HG02973 (cell line): ENCODE measurements at regions not wholly inside any gene's neighbourhood (a gene's known extent, or its start where the extent isn't known, plus 50 kb on each side); places are given as distances from the start of the nearest gene placed in this dataset.
"Not testable (repeated sequence)": the region's sequence is repeated elsewhere in the genome, so short reads cannot be mapped to it uniquely, and the experiment has no call there.

ENCODE experiments used
- ATAC-seq: cut with Tn5 transposase; IDR thresholded peaks from one replicate; pipeline ENCODE4 v1.9.1; 2021; ENCODE audit warnings: moderate library complexity; ENCODE audit not compliant: unreplicated experiment

DNA sequence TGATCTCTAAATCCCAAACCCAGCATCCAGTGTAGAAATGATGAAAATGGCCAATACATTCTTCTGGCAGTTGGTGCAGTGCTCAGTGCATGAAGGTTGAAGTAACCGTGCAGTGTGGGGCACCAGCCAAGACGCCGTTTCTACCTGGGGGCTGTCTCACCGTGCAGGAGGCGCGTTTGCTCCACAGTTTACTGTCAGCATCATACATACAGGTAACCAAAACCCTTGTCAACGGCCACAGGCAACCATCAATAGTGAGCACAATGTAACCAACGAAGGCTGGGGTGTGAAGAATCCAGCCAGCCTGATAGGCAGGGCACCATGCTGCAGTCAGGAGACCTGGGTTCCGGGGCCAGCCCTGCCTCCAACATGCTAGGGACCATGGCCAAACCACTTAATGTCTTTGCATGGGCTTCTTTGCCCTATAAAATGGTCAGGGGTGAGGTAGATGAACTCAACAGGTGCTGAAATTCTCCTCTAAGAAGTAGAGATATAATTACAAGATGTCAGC lies 127.5 kb upstream of the ID2 start:
- ATAC-seq, result no peak

DNA sequence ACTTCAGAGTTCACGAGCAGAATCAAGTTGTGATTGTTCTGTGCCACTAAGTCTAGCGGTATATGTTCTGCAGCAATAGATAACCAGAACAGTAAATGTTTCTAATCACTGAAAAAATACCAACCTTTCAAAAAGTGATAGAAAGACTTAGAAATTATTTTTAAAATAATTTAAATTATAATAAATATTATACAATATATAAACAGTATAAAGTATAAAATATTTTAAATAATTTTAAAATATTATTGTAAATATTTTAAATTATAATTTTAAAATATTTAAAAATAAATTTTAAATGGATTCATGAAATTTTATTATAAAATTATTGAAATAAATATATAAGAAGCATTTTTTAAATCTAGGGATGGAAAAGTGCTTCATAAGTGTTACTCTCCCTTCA lies 126.3 kb upstream of the ID2 start:
- ATAC-seq, result no peak

DNA sequence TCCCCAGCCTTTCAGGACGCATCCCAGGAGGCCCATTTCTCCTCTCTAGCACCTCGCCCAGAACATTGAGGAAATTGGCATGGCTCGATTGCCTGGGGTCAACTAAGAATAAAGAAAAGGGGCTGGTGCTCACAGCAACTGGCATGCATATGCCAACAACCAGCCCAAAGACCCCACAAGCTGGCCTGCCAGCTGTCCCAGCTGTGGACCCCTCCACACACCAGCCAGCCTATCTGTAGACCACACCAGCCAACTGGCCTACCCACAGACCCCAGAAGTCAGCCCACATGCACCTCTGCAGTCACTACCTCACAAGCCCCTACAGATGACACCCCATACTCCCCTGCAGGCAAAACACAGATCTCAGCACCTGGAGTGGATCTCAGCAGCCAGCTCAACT lies 123.8 kb upstream of the ID2 start:
- no peak for ATAC-seq

DNA sequence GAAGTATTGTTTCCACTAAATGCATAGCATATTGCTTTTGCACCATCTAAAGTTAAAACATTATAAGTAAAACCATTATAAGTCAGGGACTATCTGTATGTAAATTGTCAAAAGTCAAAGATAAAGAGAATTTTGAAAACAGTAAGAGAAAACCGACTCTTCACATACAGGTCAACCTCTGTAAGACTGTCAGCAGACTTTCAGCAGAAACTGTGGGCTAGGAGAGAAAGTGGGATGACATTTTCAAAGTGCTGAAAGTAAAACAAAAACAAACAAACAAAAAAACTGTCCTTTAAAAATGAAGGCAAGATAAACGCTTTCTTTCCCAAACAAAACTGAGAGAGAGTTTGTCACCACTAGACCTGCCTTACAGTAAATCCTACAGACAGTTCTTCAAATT lies 122.9 kb upstream of the ID2 start:
- ATAC-seq, result no peak

DNA sequence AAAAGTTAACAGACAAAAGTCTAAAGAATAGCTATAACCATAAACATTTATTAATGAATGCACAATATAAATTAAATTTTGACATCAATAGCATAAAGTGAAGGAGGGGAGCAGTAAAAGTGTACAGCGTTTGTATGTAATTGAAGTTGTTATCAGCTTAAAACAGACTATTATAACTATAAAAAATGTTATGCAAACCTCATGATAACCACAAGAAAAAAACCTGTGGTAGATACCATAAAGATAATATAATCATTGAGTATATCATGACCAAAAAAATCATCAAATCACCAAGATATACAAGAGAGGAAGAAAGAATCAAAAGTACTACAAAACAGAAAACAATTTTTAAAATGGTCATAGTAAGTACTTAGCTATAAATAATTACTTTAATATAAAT lies 122.1 kb upstream of the ID2 start:
- no peak for ATAC-seq

DNA sequence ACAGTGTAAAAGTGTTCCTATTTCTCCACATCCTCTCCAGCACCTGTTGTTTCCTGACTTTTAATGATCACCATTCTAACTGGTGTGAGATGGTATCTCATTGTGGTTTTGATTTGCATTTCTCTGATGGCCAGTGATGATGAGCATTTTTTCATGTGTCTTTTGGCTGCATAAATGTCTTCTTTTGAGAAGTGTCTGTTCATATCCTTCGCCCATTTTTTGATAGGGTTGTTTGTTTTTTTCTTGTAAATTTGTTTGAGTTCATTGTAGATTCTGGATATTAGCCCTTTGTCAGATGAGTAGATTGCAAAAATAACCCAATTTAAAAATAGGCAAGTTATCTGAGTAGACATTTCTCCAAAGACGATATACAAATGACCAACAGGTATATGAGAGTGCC lies 120.2 kb upstream of the ID2 start:
- ATAC-seq, result not testable (repeated sequence)

DNA sequence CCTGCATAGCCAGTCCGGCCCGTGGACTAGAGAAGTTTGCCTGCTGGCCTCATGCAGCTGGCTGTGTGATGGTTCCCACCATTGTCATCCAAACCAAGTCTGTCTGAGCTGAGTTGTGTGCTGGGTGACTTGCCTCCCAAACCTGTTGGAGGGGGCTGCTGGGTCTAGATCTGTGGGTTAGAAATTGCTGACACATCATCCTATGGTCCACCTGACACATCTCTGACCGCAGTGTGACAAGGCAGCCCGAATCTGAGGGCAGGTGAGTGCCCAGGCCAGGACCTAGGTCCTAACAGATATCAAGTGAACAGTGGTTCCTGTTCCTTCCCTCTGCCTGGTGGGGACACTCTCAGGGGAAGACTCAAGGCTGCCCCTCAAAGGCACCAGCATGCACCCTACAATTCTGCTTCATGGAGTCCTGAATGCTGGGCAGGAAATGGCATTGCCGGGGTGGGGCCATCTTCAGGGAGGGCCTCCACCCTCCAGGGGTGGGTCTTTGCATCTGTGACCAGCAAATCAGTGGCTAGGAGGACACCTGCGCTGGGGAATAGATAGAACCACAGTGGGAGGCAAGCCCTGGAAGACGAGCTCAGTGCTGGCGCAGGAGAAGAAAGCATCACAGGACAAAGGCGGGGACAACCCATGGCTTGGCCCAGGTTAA lies 117.9 kb upstream of the ID2 start:
- no peak for ATAC-seq

DNA sequence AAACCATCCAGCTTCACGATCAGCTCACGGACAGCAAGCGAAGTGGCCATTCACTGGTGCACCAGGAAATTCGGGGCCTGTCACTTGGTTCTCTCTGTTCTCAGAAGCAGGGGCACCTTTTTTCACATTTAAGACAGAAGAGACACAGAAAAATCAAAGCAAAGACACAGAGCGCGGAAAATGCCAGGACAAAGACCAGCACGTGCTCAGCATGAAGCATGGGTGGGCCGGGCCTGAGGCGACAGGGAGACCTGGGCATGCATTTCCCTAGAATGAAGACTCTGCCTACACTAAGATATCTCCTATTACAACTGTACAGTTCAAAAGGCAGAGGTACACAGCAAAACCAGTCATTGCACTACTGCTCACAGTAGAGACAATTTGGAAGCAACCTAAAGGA lies 117.4 kb upstream of the ID2 start:
- no peak for ATAC-seq

DNA sequence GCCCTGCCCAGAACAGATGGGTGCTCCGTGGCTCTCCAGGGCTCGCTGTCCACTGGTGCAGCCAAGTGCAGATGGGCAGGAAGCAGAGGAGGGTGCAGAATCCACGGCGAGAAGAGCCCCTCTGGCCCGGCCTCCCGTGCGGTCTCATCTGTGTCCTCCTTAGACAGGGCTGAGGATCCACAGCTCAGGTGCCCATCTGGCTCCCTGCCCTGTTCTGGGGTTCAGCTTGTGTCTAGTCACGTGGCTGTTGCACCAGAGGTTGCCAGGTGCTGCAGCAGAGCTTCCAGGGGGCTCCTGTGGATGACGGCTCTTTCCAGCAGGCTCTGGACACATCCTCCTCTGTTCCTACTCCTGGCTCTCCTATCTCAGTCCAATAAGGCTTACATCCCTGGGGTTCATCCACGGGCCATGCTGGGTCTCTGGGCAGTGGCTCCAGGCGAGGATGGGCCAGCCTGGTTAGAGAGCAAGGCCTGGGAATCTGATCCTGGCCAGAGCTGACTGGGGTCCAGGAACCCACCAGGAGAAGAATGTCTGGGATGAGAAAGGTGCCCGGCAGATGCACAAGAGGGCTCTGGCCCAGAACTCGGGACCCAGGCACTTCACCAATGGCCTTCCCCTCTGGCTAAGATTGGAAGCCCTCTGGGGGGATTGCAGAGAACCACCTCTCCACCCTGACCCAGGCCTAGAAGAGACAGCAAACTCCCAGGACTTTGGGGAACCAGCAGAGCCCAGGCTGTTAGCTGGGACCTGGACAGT lies 116.3 kb upstream of the ID2 start:
- no peak for ATAC-seq

DNA sequence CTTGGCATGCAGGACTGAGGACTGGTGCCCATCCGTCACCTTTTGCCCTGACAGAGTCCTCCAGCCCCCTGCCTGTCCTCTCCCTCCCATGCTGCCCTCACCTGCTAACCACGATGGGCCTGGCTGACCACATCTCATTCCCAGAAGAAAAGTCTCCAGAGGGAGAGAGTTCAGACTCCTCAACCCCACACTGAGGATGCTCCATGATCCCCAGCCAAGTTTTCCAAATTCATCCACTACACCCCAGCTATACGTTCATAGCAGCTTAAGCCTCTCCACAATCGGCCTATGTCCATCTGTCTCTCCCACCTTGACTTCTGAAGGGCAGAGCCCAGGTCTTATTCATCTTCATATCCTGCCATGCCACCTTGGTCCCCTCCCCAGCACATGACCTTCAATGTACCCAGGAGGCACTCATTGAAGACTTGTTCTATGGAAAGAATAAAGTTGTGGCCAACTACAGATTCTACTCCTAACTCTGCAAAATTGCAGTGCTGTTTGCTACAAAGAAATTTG lies 115.6 kb upstream of the ID2 start:
- no peak for ATAC-seq

DNA sequence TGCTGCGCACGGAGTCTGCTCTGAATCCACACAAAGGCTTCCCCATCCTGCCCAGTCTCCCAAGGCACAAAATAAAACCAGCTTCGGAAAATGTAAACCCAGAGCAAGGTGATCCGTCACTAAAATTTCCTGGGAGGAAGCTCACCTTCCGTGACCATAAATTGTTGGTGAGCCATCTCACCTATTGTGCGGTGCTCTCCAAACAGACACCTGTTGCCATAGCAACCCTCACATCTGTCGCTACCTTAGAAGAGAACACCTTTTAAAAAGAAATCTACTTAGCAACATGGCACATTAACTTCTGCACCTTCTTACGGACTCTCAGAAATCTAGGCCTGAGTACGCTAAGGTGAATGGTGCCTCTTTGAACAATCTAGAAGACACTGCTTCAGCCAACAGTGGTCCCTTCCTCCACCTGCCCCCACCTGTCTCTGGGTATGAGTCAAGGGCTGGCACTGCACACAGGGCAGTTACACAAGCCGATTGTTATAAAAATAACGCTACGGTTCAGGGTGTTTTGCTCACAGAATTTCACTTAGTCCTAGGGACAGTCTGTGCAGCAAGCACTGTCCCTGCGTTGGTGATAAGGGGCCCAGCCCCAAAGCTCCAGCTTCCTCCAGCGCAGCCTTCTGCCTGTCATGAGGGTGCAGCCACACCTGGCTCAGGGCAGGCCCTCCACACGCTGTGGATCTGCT lies 114.9 kb upstream of the ID2 start:
- ATAC-seq, result no peak

DNA sequence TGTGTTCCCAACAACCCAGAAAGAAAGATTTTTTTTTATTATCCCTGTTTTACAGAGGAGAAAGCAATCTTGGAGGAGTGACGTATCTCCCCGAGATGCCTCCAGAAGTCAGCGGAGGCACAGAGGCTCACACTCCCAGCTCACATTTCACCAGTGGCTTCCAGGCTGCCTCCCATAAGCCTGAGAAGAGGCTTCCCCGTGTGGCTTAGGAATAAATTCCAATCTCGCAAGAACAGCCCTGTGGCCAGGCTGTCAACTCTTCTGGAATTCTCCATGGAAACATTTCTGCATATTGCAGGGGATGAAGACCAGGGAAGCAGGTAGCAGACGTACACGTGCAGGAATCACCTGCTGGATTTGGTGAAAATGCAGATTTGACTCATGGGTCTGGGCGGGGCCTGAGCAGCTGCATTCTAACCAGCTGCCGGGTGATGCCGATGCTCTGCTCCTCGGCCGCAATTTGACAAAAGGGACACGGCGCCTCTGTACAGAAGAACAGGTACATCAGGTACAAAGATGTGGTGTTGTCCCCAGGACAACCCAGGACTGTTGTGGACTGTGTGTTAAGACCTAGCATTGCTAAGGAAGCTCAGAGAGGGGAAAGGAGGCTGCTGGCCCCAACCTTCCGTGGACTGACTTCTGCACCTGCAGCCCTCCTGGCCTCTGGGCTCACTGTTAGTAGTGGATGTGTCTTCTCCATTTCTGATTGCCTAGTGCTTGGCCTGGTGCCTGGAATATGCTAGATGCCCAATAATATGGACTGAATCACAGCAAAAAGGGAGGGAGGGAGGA lies 114.2 kb upstream of the ID2 start:
- no peak for ATAC-seq

DNA sequence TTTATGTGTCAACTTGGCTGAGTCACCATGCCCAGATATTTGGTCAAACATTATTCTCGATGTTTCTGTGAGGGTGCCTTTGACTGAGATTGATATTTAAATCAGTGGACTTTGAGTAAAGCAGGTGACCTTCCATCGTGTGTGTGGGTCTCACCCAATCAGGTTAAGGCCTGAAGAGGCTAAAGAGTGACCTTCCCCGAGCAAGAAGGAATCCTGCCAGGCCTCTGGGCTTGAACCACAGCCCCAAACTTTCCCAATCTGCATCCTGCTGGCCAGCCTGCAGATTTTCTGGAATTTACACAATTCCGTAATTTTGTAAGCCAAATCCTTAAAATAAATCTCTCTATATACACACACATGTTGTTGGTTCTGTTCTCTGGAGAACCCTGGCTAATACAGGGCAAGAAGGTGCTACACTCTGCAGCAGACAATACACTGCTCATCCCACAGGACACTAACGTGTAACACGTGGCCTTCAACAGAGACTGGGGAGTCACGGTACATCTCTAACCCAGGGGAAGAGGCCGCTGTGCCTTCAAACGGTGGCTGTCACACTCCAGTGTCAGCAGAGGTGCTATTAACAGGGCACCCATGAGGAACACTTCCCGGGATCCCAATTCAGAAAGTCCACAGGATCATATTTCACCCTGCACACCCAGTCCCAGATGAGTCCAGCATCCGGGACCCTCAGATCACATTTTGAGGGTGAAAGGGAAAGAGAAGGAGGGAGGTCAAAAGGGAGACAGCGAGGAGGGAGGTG lies 113.1 kb upstream of the ID2 start:
- no peak for ATAC-seq

DNA sequence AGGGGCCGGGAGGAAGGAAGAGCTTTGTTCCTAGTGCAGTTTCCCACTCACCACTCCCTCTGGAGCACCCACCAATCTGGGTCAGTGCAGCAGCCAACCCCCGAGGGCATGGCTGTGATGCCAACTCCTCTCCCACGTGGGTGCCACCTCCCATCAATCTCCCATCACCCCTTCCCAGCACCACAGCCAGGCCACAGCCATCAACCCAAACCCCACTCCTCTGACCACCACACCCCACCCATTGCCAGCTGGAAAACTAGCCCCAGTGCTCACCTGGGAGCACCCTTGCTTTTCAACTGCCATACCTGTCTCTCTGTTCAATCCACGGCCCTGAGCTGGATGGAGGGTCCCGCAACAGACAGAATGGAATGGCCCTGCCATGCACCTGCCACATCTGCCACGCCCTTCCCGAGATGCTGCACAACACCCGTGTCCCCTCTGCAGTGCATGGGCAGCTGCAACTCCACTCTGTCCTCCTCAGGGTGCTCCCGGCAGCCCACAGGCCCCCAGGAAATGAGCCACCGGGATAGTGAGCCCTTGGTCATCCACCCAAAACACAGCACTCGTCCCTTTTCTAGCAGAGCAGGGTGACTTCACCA lies 112.4 kb upstream of the ID2 start:
- ATAC-seq, result no peak

DNA sequence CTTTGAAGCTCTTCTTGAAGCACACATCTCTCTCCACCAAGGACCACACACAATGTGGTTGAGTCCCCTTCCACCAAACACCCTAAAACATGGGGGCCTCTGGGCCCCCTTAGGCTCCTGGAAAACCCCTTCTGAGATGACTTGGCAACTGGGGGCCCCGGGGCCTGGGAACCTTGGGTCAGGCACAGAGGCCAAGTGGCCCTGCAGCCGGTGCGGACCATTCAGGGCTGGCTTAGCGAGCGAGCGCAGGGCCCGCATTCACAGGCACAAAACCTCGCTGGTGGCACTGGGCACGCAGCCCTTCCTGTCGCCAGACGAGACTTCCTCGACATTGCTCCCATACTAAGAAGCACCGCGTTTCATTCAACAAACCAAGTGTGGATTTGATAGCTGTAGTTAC lies 111.2 kb upstream of the ID2 start:
- ATAC-seq, result no peak

DNA sequence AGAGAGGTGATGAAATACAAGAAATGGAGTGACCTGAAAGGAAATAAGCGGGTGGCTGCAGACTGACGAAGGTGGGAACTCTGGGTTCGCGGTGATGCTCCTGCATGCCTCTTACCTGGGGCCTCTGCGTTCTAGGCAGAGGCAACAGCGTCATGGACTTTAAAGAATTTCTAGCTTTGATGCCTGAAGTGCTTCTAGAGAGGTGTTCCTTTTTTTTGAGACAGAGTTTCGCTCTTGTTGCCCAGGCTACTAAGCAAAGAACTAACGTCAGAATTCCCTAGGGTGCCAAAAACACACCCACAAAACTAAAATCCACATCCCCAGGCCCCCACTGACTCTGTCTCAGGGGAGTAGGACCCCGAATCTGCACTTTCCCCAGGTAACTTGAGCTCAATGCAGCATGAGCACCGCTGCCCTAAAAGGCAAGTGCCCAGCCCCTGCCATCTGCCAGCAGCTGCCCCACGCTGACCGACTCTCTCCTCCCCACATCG lies 110.5 kb upstream of the ID2 start:
- no peak for ATAC-seq

DNA sequence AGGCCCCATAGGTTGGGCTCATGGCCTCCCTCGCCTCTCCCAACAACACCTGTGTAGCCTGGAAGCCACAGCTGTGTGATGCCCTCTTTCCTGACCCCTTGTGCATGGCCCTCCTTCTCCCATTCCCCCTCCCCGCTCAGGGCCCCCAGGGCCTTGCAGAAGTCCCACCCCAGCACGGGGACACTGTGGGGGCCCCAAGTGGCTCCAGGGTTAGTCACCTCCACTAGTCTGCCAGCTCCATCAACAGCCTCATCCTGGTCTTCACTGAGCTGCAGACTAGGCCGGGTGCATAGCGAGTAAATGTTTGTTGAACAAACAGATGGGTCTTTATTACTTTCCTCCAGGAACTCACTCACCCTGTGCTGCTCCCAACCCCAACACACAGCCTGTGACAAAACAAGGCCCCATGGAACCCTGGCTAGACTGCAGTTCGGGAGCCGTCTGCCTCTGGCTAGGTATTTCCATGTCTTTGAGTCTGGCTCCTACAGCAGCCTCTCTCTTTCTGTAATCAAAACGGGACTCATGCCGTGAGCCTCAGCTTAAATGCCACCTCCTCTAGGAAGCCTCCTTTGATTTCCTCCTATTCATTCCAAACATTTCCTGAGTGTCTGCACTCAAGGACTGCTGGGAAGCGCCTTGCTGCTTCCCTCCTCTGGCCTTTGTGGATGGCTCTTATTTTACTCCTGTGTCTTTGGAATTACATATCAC lies 109.9 kb upstream of the ID2 start:
- no peak for ATAC-seq

DNA sequence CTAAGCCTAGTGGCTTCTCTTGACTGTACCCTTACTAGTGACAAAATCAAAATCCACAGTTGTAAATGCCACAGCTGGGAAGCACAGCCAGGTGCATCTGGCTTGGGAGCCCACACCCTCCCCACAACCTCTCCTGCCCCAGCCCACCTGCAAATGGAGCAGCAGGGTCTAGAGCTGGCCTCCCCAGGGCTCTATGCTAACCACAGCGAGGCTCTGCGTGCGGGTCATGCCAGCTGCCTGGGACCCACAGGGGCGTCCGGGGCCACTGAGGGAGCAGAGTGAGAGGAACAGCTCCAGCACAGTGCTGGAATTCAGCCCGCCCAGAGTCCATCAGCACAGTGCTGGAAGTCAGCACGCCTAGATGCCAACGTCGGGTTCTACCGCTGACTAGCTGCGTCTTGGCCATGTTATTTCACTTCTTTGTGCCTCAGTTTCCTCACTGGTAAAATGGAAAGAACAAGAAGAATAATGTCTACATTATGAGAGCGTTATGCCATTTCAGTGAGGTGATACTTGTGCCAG lies 109.1 kb upstream of the ID2 start:
- ATAC-seq, result no peak
